Lower leg skin (tissue), 4 donors: ENCODE measurements at regions not wholly inside any gene's neighbourhood (a gene's known extent, or its start where the extent isn't known, plus 50 kb on each side); places are given as distances from the start of the nearest gene placed in this dataset.
"Not testable (repeated sequence)": the region's sequence is repeated elsewhere in the genome, so short reads cannot be mapped to it uniquely, and the experiment has no call there.

Experiments
- DNase-seq, 2 donors: peaks; one replicate each; pipeline ENCODE4 v3.0.0-alpha.2; 2019; ENCODE audit warnings: low spot score in 2 of 2
- H3K4me3 ChIP-seq: fragments of 200-600 bp; sonication (generic); 2 replicates; pipeline ENCODE4 v1.5.1; 2017; ENCODE audit warnings: mild to moderate bottlenecking, low read depth; ENCODE audit not compliant: poor library complexity, severe bottlenecking
- CTCF ChIP-seq, 3 donors: fragments of 450-650 bp; IDR thresholded peaks; one replicate each; pipeline ENCODE4 v1.5.1; 2016; ENCODE audit warnings: antibody characterized with exemption in 3 of 3, mild to moderate bottlenecking in 3 of 3, moderate library complexity in 2 of 3
- POLR2A ChIP-seq, 2 donors: fragments of 450-650 bp; IDR thresholded peaks; one replicate each; pipeline ENCODE4 v1.6.1; 2016 to 2017; ENCODE audit warnings: antibody characterized with exemption in 2 of 2, mild to moderate bottlenecking in 1 of 2, moderate library complexity in 1 of 2
- WGBS, 2 donors: methylation state at CpG; one replicate each; pipeline ENCODE4 v1.1.5; 2018; 5-methylcytosine and 5-hydroxymethylcytosine counted together
- intact Hi-C: fragments of 100-400 bp; cut with DNase I; formaldehyde crosslinking; loops from one replicate; pipeline ENCODE4 v1.15.0; 2023; ENCODE audit warnings: low total_unique reads

GRCh38 chr16:13332713-13333255, 431.4 kb downstream of the SHISA9 start:
- 43 to 55% methylated on average over 7 of the region's 7 CpGs for WGBS, 2 donors
- H3K4me3 ChIP-seq = no peak overlapping the region
- DNase-seq = no peak
- no peak for TF ChIP-seq CTCF (IDR thresholded peaks at IDR 0.05)
- TF ChIP-seq POLR2A (IDR thresholded peaks at IDR 0.05) = no peak
- intact Hi-C loops = no loop called here

GRCh38 chr16:13333336-13333735, 431.9 kb downstream of the SHISA9 start:
- no peak overlapping the region for H3K4me3 ChIP-seq
- no peak for DNase-seq
- WGBS, 2 donors = 63 to 65% methylated on average over 2 of the region's 2 CpGs
- TF ChIP-seq CTCF (IDR thresholded peaks at IDR 0.05) (no peak), POLR2A (IDR thresholded peaks at IDR 0.05) (no peak)
- intact Hi-C loops = no loop called here

GRCh38 chr16:13335879-13336278, 434.5 kb downstream of the SHISA9 start:
- intact Hi-C loops = no loop called here
- 76 to 79% methylated on average over 6 of the region's 6 CpGs for WGBS, 2 donors
- H3K4me3 ChIP-seq = no peak overlapping the region
- no peak for DNase-seq
- no peak for TF ChIP-seq CTCF (IDR thresholded peaks at IDR 0.05)
- no peak for TF ChIP-seq POLR2A (IDR thresholded peaks at IDR 0.05)

- intact Hi-C loops = no loop called here
- WGBS, 2 donors = 53 to 56% methylated on average over 1 of the region's 1 CpG
- DNase-seq = no peak
- TF ChIP-seq POLR2A (IDR thresholded peaks at IDR 0.05) = no peak
- TF ChIP-seq CTCF (IDR thresholded peaks at IDR 0.05) = no peak
- no peak overlapping the region for H3K4me3 ChIP-seq
These were observed 434.9 kb downstream of the SHISA9 start for GRCh38 chr16:13336335-13336734.

- intact Hi-C loops, H3K4me3 ChIP-seq, DNase-seq: not testable (repeated sequence)
- 68% methylated on average over 6 of the region's 6 CpGs for WGBS, 2 donors
These were observed 435.8 kb downstream of the SHISA9 start for GRCh38 chr16:13336907-13337881.

GRCh38 chr16:13338044-13338443, 436.6 kb downstream of the SHISA9 start:
- H3K4me3 ChIP-seq = no peak overlapping the region
- WGBS, 2 donors = 71 to 83% methylated on average over 3 of the region's 3 CpGs
- no peak for DNase-seq
- TF ChIP-seq POLR2A (IDR thresholded peaks at IDR 0.05) (no peak), CTCF (IDR thresholded peaks at IDR 0.05) (no peak)
- intact Hi-C loops = no loop called here
